ENCODE measurements at regions not wholly inside any gene's neighbourhood (a gene's known extent, or its start where the extent isn't known, plus 50 kb on each side); places are given as distances from the start of the nearest gene placed in this dataset.

DNA sequence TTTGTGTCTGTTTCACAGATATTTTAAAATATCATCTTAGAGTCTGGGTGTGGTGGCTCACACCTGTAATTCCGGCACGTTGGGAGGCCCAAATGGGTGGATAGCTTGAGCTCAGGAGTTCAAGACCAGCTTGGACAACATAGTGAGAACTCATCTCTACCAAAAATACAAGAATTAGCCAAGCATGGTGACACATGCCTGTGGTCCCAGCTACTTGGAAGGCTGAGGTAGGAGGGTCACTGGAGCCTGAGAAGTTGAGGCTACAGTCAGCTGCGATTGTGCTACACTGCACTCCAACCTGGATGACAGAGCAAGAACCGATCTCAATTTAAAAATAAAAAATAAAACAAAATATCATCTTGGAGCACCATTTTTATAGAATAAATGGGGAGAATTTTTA lies 1247.6 kb upstream of the MIR17HG start:
- no peak overlapping the region for H3K4me3 ChIP-seq
- H3K27me3 ChIP-seq (replicated peaks; ENCODE audit: insufficient read depth): no peaks in the 10 kb centered on the region
- H3K27ac ChIP-seq: no peak overlapping the region
- H3K4me1 ChIP-seq (replicated peaks): no peaks in the 10 kb centered on the region
- H3K9me3 ChIP-seq: no peaks in the 10 kb centered on the region
- no peaks in the 10 kb centered on the region for H3K36me3 ChIP-seq
- WGBS: 95% methylated on average over 4 of the region's 4 CpGs
- intact Hi-C loops (cut with DNase I): no loop called here
- no peak for DNase-seq (ENCODE audit: low spot score)
- TF ChIP-seq POLR2AphosphoS5 (IDR thresholded peaks at IDR 0.05) (no peak), POLR2A (IDR thresholded peaks at IDR 0.05) (no peak)
- TF ChIP-seq, protein P1, sequence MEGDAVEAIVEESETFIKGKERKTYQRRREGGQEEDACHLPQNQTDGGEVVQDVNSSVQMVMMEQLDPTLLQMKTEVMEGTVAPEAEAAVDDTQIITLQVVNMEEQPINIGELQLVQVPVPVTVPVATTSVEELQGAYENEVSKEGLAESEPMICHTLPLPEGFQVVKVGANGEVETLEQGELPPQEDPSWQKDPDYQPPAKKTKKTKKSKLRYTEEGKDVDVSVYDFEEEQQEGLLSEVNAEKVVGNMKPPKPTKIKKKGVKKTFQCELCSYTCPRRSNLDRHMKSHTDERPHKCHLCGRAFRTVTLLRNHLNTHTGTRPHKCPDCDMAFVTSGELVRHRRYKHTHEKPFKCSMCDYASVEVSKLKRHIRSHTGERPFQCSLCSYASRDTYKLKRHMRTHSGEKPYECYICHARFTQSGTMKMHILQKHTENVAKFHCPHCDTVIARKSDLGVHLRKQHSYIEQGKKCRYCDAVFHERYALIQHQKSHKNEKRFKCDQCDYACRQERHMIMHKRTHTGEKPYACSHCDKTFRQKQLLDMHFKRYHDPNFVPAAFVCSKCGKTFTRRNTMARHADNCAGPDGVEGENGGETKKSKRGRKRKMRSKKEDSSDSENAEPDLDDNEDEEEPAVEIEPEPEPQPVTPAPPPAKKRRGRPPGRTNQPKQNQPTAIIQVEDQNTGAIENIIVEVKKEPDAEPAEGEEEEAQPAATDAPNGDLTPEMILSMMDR (IDR thresholded peaks at IDR 0.05): no peak

DNA sequence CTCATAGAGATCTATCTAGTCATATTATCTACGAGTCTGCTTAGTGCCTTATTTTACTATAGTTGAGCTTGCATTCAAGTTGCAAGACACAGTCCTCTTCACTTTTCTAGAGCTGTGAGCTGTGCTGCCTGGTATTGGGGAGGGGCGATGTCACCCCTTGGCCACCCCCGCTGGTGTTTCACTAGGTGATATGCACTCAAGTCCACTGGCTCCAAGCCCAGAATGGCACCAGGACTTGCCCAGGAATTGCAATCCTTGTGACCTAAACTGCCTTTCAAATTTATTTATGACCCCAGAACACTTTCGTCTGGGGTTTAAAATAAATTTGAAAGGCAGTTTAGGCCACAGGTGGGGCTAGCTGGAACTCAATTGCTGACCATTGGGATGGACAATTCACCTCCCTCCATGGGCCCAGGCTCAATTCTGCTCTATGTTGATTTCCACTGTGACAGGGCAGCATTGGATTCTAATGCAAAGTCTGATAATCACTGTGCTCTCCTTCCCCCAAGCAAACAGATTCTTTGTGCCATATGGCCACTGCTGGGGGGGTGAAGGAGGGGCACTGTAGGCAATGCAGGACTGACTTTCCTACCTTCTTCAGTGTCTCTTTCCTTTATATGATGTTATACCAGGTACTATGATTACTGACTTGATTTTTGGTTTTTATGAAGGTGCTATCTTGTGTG lies 1244.2 kb upstream of the MIR17HG start:
- intact Hi-C loops (cut with DNase I): no loop called here
- no peak overlapping the region for H3K27ac ChIP-seq
- no peaks in the 10 kb centered on the region for H3K4me1 ChIP-seq (replicated peaks)
- no peaks in the 10 kb centered on the region for H3K9me3 ChIP-seq
- TF ChIP-seq, protein P1 (IDR thresholded peaks at IDR 0.05): no peak
- TF ChIP-seq POLR2A (IDR thresholded peaks at IDR 0.05): no peak
- no peak for TF ChIP-seq POLR2AphosphoS5 (IDR thresholded peaks at IDR 0.05)
- no peak overlapping the region for H3K4me3 ChIP-seq
- 77% methylated on average over 4 of the region's 4 CpGs for WGBS
- no peak for DNase-seq (ENCODE audit: low spot score)
- no peaks in the 10 kb centered on the region for H3K36me3 ChIP-seq
- no peaks in the 10 kb centered on the region for H3K27me3 ChIP-seq (replicated peaks; ENCODE audit: insufficient read depth)

DNA sequence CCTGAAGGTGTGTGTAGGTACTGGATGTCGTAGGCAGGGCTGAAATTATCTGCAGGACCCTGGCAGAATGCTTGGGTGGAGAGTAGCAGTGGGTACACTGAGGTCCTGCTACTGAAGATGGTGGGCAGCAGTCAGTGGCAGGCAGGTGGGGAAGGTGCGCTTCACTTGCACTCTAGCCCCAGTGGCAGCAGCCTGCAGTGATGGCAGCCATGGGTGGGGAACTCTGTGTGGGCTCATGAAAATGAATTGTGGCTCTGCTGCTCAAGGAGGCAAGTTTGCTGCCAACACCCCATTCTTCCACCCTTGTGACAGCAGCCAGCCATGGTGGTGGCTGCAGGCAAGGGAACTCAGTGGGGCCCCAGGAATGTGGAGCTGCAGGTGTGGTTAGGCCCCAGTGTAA lies 1242.7 kb upstream of the MIR17HG start:
- H3K4me1 ChIP-seq (replicated peaks): no peaks in the 10 kb centered on the region
- no peak overlapping the region for H3K4me3 ChIP-seq
- intact Hi-C loops (cut with DNase I): no loop called here
- TF ChIP-seq, protein P1 (IDR thresholded peaks at IDR 0.05): no peak
- no peak for TF ChIP-seq POLR2AphosphoS5 (IDR thresholded peaks at IDR 0.05)
- TF ChIP-seq POLR2A (IDR thresholded peaks at IDR 0.05): no peak
- H3K9me3 ChIP-seq: no peaks in the 10 kb centered on the region
- no peak for DNase-seq (ENCODE audit: low spot score)
- WGBS: 80% methylated on average over 1 of the region's 2 CpGs
- no peaks in the 10 kb centered on the region for H3K27me3 ChIP-seq (replicated peaks; ENCODE audit: insufficient read depth)
- no peak overlapping the region for H3K27ac ChIP-seq
- H3K36me3 ChIP-seq: no peaks in the 10 kb centered on the region

DNA sequence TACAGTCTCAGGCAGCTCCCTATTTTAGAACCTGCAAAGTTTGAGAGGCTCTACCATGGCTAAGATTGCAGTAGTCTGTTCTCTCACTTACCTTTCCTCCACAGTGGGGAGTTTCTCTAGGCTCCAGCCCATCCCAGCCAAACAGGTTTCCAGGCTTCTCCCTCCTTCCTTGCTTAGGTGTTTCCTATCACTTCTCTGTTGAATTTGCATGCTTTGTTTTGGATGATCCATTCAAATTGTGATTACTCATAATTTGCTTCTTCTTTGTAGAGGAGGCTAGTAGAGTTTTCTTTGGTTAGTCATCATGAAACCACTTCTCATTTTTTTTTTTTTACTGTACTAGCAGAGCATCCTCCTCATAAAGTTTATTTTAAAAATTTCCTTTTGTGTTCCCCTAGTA lies 1242.2 kb upstream of the MIR17HG start:
- Histone ChIP-seq H3K9me3 (no peaks in the 10 kb centered on the region), H3K27me3 (replicated peaks; ENCODE audit: insufficient read depth) (no peaks in the 10 kb centered on the region), H3K4me3 (no peak overlapping the region), H3K4me1 (replicated peaks) (no peaks in the 10 kb centered on the region), H3K36me3 (no peaks in the 10 kb centered on the region), H3K27ac (no peak overlapping the region)
- intact Hi-C loops (cut with DNase I): no loop called here
- TF ChIP-seq, protein P1 (IDR thresholded peaks at IDR 0.05): no peak
- TF ChIP-seq POLR2A (IDR thresholded peaks at IDR 0.05) (no peak), POLR2AphosphoS5 (IDR thresholded peaks at IDR 0.05) (no peak)
- DNase-seq (ENCODE audit: low spot score): no peak

DNA sequence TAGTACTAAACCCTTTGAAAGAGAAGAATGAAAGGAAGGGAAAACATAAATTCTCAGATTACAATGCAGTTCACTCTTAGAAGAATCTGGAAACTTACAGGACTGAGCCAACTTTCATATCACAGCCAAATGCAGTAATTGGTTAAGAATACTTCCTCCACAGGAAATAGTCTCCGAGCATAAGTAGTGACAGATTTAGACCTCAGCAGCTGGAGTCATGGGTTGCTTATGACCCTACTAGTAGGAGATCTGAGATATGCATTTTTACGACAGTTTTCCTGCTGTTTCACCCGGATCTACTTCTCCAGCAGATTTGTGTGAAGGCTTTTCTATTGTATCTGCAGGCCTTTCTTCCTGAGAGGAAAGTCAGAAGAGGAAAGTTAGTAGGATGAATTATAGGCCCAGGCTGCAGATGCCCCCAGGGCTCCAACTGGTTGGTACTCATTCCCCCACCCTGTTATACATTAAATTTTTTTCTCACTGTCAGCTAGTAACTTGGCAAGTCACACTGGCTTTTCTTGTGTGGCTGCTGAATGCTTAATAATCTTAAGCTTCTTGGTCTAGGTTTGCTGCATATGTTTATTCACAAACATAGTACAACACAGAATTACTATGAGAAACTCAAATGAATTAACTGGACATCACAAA lies 1241.5 kb upstream of the MIR17HG start:
- Histone ChIP-seq H3K4me3 (no peak overlapping the region), H3K36me3 (no peaks in the 10 kb centered on the region), H3K4me1 (replicated peaks) (no peaks in the 10 kb centered on the region), H3K27me3 (replicated peaks; ENCODE audit: insufficient read depth) (no peaks in the 10 kb centered on the region), H3K27ac (no peak overlapping the region), H3K9me3 (no peaks in the 10 kb centered on the region)
- no peak for TF ChIP-seq POLR2A (IDR thresholded peaks at IDR 0.05)
- no peak for TF ChIP-seq POLR2AphosphoS5 (IDR thresholded peaks at IDR 0.05)
- TF ChIP-seq, protein P1 (IDR thresholded peaks at IDR 0.05): no peak
- no peak for DNase-seq (ENCODE audit: low spot score)
- 6% methylated on average over 3 of the region's 3 CpGs for WGBS
- intact Hi-C loops (cut with DNase I): no loop called here

Data from prostate gland (tissue), 2 donors.